ENCODE measurements at regions not wholly inside any gene's neighbourhood (a gene's known extent, or its start where the extent isn't known, plus 50 kb on each side); places are given as distances from the start of the nearest gene placed in this dataset.

DNA sequence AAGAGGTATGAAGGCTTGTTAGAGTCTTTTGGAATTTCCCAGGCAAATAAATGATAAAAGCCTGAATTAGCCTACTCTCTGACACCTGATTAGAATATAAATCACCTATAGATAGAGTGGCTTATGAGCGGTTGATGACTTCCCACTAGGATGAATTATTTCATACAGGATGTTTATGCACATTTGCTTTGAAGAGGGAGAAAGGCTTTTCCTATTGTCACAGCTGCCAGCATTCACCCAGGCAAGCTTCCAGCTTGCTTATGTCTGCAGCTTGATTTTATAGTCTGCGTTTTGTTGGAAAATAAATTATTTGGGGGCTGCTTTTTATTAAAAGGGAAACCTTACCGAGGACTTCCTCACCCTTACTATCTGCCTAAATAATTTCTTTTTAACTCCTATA is 51.3 kb upstream of the EIF2S2 start:
- TF ChIP-seq, protein P1, sequence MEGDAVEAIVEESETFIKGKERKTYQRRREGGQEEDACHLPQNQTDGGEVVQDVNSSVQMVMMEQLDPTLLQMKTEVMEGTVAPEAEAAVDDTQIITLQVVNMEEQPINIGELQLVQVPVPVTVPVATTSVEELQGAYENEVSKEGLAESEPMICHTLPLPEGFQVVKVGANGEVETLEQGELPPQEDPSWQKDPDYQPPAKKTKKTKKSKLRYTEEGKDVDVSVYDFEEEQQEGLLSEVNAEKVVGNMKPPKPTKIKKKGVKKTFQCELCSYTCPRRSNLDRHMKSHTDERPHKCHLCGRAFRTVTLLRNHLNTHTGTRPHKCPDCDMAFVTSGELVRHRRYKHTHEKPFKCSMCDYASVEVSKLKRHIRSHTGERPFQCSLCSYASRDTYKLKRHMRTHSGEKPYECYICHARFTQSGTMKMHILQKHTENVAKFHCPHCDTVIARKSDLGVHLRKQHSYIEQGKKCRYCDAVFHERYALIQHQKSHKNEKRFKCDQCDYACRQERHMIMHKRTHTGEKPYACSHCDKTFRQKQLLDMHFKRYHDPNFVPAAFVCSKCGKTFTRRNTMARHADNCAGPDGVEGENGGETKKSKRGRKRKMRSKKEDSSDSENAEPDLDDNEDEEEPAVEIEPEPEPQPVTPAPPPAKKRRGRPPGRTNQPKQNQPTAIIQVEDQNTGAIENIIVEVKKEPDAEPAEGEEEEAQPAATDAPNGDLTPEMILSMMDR (IDR thresholded peaks at IDR 0.05; ENCODE audit: low read depth, low read length), result no peak
- DNase-seq (ENCODE audit: extremely low read depth, low read depth), result no peak

- DNase-seq (ENCODE audit: extremely low read depth, low read depth), result no peak
Measured at GRCh38 chr20:34164381-34164984, 52.4 kb upstream of the EIF2S2 start.

DNA sequence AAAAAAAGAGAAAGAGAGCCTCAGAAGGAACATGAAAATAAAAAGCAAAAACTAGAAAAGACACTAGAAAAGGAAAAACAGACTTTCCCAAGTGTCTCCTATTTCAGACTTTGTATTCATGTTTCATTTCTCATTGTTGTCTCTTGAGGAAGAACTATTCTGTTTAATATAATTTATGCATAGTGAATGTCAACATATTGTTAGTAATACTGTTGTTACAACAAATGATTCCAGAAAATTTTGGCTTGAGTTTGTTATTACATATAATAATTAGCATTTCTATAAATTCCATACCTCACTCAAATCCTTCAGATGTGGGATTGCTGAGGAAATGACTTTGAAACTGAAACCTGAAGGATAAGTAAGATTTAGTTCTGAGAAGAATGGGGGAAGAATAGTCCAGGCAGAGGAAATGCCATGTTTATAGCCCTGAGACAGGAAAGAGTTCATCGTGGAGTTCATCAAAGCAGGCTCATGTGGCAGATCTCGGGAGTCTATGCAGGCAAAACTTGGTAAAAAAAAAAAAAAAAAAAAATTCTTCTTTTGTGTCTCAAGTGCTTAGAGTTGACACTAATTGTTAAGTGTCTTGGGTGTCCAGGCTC is 53.1 kb upstream of the EIF2S2 start:
- TF ChIP-seq, protein P1 (IDR thresholded peaks at IDR 0.05; ENCODE audit: low read depth, low read length), result no peak
- DNase-seq (ENCODE audit: extremely low read depth, low read depth), result no peak

More at GRCh38 chr20:34164381-34164984, 52.4 kb upstream of the EIF2S2 start:
- TF ChIP-seq, protein P1 (IDR thresholded peaks at IDR 0.05; ENCODE audit: low read depth, low read length), result no peak

DNA sequence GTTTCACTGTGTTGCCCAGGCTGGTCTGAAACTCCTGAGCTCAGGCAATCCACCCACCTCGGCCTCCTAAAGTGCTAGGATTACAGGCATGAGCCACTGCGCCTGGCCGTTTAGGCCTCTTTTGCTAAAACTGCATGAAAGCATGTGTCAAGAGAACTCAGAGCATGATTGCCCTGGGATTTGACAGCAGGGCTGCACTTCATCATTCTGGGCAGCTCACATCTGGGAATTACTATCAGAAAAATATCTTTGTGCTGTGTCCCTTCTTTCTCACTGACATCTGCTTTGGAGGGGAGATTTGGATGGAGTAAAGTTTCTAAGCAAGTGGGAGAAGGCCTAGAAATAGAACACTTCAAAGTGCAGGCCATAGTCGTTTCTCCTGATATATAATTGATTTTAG is 59.6 kb upstream of the EIF2S2 start:
- DNase-seq (ENCODE audit: extremely low read depth, low read depth), result no peak
- TF ChIP-seq, protein P1 (IDR thresholded peaks at IDR 0.05; ENCODE audit: low read depth, low read length), result no peak

DNA sequence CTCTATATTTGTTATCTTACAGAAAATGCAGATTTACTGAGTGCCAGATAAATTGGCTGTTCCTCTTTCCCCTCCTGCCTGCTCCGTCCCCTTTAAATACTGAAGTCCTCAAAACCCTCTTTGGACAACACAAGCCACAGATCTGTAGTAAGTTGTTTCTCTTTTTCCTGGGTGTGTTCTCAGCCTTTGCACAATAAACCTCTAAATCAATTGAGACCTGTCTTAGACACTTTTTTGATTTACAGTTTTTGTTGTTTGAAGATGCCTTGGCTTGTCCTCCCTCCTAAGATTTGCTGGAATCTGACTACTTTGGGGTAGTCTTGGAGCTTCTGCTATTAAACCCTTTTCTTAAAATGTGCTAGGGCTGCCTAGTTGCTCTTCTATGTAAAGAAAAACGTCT is 60.9 kb upstream of the EIF2S2 start:
- no peak for DNase-seq (ENCODE audit: extremely low read depth, low read depth)
- TF ChIP-seq, protein P1 (IDR thresholded peaks at IDR 0.05; ENCODE audit: low read depth, low read length), result no peak

GRCh38 chr20:34175079-34175478 is 63.0 kb upstream of the EIF2S2 start:
- no peak for DNase-seq (ENCODE audit: extremely low read depth, low read depth)
- TF ChIP-seq, protein P1 (IDR thresholded peaks at IDR 0.05; ENCODE audit: low read depth, low read length), result no peak

- TF ChIP-seq, protein P1 (IDR thresholded peaks at IDR 0.05; ENCODE audit: low read depth, low read length), result no peak
- DNase-seq (ENCODE audit: extremely low read depth, low read depth), result no peak
Measured at GRCh38 chr20:34175879-34176278, 63.8 kb upstream of the EIF2S2 start.
